ENCODE measurements at regions not wholly inside any gene's neighbourhood (a gene's known extent, or its start where the extent isn't known, plus 50 kb on each side); places are given as distances from the start of the nearest gene placed in this dataset.
"Not testable (repeated sequence)": the region's sequence is repeated elsewhere in the genome, so short reads cannot be mapped to it uniquely, and the experiment has no call there.

DNA sequence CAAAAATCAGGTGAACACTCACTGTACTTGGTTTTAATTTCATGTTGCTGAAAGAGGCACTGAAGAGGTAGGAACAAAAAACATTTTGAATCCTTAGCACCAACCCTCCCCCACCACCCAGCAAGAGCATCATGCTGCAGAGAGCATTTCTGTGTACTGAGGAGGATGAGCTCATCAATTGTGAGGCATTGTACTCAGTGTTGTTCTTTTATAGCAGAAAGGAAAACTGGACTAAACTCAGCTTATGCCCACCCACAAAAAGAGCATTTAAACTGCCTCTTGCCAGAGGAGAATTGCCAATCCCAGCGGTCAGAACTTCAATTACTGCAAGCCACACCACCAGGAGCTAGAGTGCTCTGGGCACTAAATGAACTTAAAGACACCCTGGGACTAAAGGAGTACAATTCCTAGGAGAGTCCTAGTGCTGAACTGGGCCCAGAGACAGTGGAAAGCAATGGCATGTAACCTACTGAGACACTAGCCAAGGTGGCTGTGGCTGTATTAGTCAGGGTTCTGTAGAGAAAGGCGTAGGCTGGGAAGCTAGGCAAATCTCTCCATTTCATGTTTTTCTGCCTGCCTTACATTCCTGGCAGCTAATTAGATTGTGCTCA is 280.7 kb upstream of the KLHL4 start:
- DNase-seq, result no peak

DNA sequence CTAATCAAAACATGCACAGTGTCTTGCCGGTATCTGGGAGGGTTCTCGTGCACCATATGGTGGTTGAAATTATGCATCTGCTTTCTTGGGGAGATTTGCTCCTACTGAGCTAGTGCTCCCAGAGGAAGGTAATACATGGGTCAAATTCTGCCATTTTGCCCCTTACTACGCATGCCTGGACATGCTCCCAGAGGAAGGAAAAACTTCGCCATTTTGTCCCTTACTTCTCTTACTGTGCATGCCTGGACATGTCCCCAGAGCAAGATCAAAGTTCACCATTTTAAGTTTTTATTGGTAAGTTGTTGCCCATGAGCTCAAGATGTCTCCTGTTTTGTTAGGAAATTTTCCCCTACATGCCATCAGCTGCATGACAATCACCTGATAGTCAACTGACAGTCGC is 252.1 kb upstream of the KLHL4 start:
- no peak for DNase-seq

DNA sequence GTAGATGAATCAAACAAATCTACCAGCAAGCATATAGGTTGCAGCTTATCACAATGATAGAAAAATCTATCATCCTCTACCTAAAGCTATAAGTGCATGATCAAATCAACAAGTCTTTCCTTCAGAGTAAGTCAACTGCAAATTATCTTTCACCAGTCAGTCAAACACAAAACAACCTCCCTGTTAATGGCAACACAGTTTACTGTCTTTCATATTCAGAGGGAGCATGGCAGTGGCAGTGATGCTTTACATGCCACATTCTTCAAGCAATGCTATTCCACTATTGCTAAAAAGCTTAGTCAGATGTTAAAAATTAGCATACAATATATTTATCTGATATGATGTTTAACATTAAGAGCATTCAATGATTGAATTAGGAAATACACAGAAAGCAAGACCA is 245.1 kb upstream of the KLHL4 start:
- no peak for DNase-seq

- peak; percentile 17 for DNase-seq
These were observed 217.9 kb upstream of the KLHL4 start for GRCh38 chrX:87299563-87300160.

DNA sequence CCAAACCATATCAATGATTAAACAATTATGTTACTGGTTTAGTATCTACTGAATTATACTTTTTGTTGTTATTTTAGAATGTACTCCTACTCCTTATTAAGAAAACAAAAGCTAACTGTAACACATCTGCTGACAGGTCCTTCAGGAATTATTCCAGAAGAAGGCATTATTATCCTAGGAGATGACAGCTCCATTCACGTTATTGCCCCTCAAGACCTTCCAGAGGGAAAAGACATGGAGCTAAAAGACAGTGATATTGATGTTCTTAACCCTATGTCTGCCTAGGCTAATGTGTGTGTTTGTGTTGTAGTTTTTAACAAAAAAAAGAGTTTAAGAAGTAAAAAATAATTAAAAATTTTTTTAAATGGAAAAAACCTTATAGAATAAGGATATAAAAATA is 206.8 kb upstream of the KLHL4 start:
- DNase-seq, result no peak

GRCh38 chrX:87327267-87327666 is 190.3 kb upstream of the KLHL4 start:
- no peak for DNase-seq

GRCh38 chrX:87337267-87337666 is 180.3 kb upstream of the KLHL4 start:
- DNase-seq, result no peak

DNA sequence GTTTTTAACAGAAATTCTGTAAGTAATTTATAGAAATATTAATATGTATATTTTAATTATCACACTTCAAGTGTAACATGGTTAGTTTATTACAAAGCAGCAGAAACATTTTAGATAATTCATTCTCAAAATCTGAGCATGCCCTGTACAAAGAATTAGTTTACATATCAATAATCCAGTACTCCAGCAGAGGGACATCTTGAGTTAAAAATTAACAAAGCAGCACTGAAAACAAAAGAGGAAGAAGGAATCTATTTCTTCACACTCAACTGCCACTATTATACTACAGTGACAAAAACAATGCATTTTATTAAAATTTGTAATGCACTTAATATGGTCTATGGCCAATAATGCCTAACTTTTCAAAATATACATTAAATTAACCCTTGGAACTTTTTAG is 179.1 kb upstream of the KLHL4 start:
- peak; percentile 14 for DNase-seq

GRCh38 chrX:87370865-87371264 is 146.7 kb upstream of the KLHL4 start:
- no peak for DNase-seq

DNA sequence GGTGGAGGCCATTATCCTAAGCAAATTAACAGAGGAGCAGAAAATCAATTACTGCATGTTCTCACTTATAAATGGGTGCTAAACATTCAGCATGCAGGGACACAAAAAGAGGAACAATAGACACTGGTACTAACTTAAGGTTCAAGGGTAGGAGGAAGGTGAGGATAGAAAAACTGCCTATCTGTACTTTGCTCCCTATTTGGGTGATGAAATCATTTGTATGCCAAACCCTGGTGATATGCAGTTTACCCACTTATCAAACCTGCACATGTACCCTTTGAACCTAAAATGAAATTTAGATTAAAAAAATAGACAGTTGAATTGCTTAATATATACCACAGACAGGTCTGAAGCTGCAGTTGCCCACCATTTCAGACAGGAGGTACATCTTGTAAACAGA is 143.3 kb upstream of the KLHL4 start:
- DNase-seq, result no peak

- DNase-seq, result no peak
These were observed 140.7 kb upstream of the KLHL4 start for GRCh38 chrX:87376896-87377295.

- no peak for DNase-seq
These were observed 129.2 kb upstream of the KLHL4 start for GRCh38 chrX:87388381-87388780.

DNA sequence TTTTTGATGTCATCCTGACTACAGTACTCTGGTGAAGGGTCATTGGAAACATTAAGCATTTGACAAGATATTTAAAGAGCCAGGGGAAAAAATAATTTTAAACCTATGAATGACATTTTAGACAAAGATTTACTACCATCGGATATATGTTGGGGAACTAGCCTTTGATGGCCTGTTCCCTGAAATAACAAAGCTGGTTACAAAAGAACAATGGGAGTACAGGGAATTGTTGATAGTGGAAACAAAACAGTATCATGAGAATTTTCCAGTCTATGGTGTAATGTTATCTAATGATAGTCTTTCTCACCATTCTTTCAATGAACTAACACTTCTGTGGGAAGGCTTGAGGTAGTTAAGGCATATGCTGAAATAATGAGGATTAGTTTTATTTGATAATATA is 125.9 kb upstream of the KLHL4 start:
- no peak for DNase-seq

- DNase-seq, result no peak
These were observed 125.2 kb upstream of the KLHL4 start for GRCh38 chrX:87392369-87392768.

- no peak for DNase-seq
These were observed 120.3 kb upstream of the KLHL4 start for GRCh38 chrX:87397103-87397886.

DNA sequence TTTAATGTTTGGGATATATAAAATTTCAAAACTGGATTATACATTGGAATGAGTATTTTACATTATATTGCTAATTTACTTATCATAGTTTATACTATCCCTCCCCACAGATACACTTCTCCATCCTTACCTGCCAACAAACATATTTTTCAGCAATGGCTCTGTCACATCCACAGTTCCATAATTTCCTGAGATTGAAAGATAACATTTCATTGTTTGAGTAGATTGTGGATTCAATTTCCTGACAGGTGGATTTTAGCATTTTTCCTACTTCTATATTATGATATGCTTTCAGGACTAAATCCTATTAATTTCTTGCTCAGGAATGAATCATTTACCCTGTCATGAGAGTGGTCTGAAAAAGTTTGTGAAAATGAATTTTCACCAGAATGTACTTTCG is 115.3 kb upstream of the KLHL4 start:
- DNase-seq, result no peak

GRCh38 chrX:87403551-87403950 is 114.1 kb upstream of the KLHL4 start:
- DNase-seq, result no peak

DNA sequence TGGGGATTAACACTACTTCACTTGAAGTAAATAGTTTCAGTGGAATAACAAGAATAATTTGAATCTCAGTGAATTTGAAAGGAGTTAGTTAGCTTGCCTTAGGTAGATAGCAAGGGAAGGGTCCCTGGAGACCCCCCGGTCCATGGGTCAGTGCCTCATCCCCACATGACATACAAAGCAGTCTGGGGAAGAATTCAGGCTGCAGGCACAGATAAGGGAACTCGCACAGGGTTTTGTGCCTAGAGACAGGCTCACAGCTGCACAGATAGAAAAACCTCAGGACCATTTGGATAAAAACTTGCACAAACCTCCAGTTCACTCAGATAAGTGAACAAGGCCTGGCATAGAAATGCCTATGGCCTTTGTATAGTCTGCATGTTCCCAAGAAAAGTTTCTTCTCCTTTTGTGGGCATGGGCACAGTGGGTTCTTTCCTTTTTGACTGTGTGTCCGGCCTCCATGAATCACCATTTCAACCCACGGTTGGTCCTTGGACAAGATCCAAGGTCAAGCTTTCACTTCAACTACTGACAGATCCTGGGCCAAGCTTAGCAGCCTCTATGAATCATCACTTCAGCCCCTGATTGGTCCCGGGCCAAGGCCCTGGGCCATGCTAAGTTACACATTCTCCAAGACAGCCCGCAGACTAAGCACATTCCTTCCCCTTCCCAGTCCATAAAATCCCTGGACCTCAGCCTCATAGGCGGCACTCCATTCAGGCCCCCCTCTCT is 108.3 kb upstream of the KLHL4 start:
- peak; percentile 33 for DNase-seq

DNA sequence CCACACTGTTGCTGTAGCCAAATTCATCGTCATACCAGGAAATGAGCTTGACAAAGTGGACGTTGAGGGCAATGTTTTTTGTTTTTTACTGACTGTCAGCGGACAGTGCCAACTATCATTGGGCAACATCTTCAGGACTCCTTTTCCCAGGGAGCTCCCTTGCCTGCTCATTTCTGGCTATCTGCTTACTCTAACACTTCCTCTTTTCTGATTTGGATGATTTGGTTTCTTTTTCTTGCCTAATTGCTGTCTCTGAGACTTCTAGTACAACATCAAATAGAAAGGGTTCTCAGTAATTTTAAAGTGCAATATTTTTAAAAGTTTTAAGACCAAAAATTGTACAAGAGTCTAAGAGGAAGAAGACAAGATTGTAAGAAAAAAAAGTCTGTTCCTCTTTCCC is 92.0 kb upstream of the KLHL4 start:
- DNase-seq, result no peak

DNA sequence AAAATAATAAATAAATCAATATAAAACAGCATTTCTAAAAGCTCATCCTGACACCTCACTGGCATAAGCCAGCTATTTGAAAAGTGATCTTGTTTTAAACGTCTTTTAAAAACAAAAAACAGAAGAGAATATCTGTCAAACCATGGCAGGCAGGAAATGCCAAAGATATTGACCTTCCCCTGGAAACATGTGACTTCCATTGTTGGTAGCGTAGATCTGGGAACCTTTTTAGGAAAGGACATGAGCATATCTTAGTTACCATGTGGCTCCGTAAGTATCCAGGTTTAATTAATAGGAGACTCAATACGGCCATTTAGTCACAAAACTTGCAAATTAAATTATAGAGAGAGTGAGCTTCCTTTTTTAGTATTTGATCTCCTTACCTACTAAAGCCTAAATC is 83.0 kb upstream of the KLHL4 start:
- no peak for DNase-seq

DNA sequence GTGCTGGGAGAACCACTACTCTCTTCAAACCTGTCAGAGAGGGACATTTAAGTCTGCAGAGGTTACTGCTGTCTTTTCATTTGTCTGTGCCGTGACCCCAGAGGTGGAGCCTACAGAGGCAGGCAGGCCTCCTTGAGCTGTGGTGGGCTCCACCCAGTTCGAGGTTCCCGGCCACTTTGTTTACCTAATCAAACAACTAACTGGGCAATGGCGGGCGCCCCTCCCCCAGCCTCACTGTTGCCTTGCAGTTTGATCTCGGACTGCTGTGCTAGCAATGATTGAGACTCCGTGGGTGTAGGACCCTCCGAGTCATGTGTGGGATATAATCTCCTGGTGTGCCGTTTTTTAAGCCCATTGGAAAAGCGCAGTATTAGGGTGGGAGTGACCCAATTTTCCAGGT is 69.0 kb upstream of the KLHL4 start:
- DNase-seq, result not testable (repeated sequence)

- not testable (repeated sequence) for DNase-seq
These were observed 51.8 kb upstream of the KLHL4 start for GRCh38 chrX:87465757-87466156.
